Neutrophil (primary cell): ENCODE measurements at regions not wholly inside any gene's neighbourhood (a gene's known extent, or its start where the extent isn't known, plus 50 kb on each side); places are given as distances from the start of the nearest gene placed in this dataset.

ENCODE experiments used
- H3K27ac ChIP-seq: fragments of 200-600 bp; sonication (generic); 2 replicates; pipeline ENCODE4 v1.5.1; 2016; ENCODE audit warnings: mild to moderate bottlenecking, moderate library complexity
- H3K27me3 ChIP-seq: fragments of 200-600 bp; sonication (generic); 2 replicates; pipeline ENCODE4 v1.6.0; 2016; ENCODE audit warnings: mild to moderate bottlenecking
- H3K36me3 ChIP-seq: fragments of 200-600 bp; sonication (generic); 2 replicates; pipeline ENCODE4 v1.5.1; 2017
- H3K4me1 ChIP-seq, 2 experiments: fragments of 200-600 bp in 1 of 2; sonication (generic) in 1 of 2; 1 replicate in 1 of 2; 2 replicates in 1 of 2; pipeline versions ENCODE4 v1.5.1 to v1.6.1; 2013 to 2016; ENCODE audit warnings: low read depth in 1 of 2, low read length in 1 of 2, mild to moderate bottlenecking in 1 of 2, moderate library complexity in 1 of 2; ENCODE audit not compliant: control insufficient read depth in 1 of 2, insufficient read depth in 1 of 2
- H3K4me3 ChIP-seq, 2 experiments: fragments of 200-600 bp in 1 of 2; sonication (generic) in 1 of 2; 1 replicate in 1 of 2; 2 replicates in 1 of 2; pipeline ENCODE4 v1.5.1; 2013 to 2016; ENCODE audit warnings: low read depth in 1 of 2, low read length in 1 of 2, mild to moderate bottlenecking in 1 of 2, moderate library complexity in 1 of 2
- H3K9me3 ChIP-seq: fragments of 200-600 bp; sonication (generic); 2 replicates; pipeline ENCODE4 v1.5.1; 2016
- TF ChIP-seq, protein P1 (sequence below): fragments of 200-600 bp; sonication (generic); IDR thresholded peaks from 2 replicates; pipeline ENCODE4 v1.5.1; 2016; ENCODE audit warnings: antibody characterized with exemption

DNA sequence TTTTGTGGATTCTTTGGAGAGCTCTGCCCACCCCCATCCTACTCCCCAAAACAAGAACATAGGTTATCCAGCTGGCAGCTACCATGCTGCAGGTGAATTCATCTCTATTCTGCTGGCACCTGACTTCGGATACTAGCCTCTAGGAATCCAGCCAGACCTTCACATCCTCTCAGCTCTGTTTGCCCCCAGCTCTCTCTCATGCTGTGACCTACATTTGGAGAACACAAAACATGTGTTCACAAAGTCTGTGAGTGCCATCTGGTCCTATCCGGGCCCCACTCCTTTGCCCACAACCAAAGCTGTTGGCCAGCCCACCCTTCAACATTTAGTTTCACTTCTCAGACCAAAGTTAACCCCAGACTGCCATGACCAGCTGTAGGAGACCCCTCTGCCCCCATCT, 89.4 kb upstream of the C3orf80 start:
- Histone ChIP-seq H3K36me3 (no peaks in the 10 kb centered on the region), H3K4me1 (no peaks in the 10 kb centered on the region), H3K27ac (no peak overlapping the region), H3K4me3 (no peak overlapping the region), H3K27me3 (peaks cover 31% of the 10 kb centered on the region), H3K9me3 (no peaks in the 10 kb centered on the region)
- TF ChIP-seq, protein P1, sequence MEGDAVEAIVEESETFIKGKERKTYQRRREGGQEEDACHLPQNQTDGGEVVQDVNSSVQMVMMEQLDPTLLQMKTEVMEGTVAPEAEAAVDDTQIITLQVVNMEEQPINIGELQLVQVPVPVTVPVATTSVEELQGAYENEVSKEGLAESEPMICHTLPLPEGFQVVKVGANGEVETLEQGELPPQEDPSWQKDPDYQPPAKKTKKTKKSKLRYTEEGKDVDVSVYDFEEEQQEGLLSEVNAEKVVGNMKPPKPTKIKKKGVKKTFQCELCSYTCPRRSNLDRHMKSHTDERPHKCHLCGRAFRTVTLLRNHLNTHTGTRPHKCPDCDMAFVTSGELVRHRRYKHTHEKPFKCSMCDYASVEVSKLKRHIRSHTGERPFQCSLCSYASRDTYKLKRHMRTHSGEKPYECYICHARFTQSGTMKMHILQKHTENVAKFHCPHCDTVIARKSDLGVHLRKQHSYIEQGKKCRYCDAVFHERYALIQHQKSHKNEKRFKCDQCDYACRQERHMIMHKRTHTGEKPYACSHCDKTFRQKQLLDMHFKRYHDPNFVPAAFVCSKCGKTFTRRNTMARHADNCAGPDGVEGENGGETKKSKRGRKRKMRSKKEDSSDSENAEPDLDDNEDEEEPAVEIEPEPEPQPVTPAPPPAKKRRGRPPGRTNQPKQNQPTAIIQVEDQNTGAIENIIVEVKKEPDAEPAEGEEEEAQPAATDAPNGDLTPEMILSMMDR: no peak

DNA sequence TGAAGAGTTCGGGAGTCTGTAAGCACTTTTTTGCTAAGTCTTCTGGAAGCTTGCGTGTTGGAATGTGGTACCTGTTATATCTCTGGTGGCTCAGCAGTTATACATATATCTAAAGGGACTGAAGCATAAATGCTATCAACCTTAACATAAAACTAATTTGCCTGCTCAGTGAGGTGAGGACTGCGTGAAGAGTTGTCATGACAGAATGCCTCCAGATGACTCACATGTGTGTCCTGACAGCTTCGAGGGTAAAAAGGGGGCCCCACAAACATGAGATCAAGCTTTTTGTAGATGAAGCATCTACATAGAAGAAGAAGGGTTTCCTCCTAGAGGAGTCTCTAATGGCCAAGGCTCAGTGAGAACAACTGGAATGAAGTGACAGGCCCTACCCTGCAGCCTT, 88.8 kb upstream of the C3orf80 start:
- no peaks in the 10 kb centered on the region for H3K4me1 ChIP-seq
- no peaks in the 10 kb centered on the region for H3K9me3 ChIP-seq
- H3K27ac ChIP-seq: no peak overlapping the region
- H3K27me3 ChIP-seq: peaks cover 25% of the 10 kb centered on the region
- no peak overlapping the region for H3K4me3 ChIP-seq
- TF ChIP-seq, protein P1: no peak
- H3K36me3 ChIP-seq: no peaks in the 10 kb centered on the region

DNA sequence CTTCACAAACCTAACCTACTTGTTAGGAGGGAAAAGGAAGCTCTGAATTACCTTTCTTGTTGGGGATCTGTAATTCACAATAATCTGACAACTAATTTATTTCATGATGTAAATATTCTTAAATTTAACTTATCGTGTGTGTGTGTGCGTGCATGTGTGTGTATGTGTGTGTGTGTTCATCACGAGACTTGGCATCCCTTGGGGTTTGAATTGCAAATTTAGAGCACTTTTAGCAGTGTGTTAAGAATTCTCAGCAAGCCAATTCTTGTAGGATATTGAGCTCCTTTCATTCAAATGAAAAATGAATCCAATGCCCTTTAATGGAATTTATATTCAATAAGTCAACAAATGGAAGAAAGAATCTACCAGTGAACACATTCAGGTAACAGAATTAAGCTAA, 85.9 kb upstream of the C3orf80 start:
- TF ChIP-seq, protein P1: no peak

DNA sequence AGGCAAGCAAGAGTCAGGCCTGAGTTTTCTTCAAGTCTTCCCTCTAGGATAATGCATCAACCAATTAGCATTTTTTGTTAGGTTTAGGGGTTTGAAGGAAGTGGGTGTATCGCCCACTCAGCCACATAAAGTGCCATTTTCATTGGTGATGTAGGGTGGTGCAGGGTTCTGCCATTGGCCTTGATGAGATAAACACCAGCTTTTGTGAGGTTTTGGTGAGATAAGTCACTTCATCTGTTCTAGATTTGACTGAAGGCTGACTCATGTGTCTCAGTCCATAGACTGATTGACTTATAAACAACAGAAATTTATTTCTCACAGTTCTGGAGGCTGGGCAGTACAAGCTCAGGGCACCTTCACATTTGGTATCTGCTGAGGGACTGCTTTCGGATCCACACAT, 84.5 kb upstream of the C3orf80 start:
- Histone ChIP-seq H3K27me3 (no peaks in the 10 kb centered on the region), H3K36me3 (no peaks in the 10 kb centered on the region), H3K4me3 (no peak overlapping the region), H3K27ac (no peak overlapping the region), H3K4me1 (no peaks in the 10 kb centered on the region), H3K9me3 (no peaks in the 10 kb centered on the region)
- TF ChIP-seq, protein P1: no peak

More for the DNA sequence above, 85.9 kb upstream of the C3orf80 start:
- H3K36me3 ChIP-seq: no peaks in the 10 kb centered on the region
- peaks cover under 1% of the 10 kb centered on the region for H3K27me3 ChIP-seq
- no peak overlapping the region for H3K27ac ChIP-seq
- H3K9me3 ChIP-seq: no peaks in the 10 kb centered on the region
- no peaks in the 10 kb centered on the region for H3K4me1 ChIP-seq
- no peak overlapping the region for H3K4me3 ChIP-seq

DNA sequence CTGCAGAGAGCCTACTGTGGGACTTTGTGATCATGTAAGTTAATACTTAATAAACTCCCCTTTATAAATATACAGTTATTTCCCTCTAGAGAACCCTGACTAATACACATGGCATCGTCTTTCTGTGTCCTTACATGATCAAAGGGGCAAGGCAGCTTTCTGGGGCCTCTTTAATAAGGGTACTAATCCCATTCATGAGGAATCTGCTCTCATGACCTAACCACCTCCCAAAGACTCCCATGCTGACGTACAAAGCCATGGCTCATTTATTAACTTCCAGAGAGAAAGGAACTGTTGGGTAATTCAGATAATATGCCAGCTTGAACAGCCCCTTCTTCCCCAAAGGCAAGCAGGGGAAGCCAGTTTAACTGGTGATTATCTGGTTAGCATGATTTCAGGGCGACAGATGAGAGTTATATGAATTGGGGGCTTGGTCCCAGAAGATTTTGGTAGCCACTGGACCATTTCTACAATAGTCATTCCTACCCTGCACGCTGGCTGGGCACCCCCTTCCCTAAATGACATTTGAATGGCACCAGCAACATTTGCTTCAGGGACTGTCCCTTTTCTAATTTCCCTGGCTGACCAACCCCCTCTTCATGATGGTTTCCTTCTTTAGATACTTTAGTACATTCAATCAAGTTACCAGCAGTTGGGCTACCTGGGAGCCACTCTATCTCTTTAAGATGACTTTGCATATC, 83.6 kb upstream of the C3orf80 start:
- Histone ChIP-seq H3K4me1 (no peaks in the 10 kb centered on the region), H3K27ac (no peak overlapping the region), H3K9me3 (no peaks in the 10 kb centered on the region), H3K27me3 (no peaks in the 10 kb centered on the region), H3K4me3 (no peak overlapping the region), H3K36me3 (no peaks in the 10 kb centered on the region)
- TF ChIP-seq, protein P1: no peak
